HCT116 (cell line): ENCODE measurements at regions not wholly inside any gene's neighbourhood (a gene's known extent, or its start where the extent isn't known, plus 50 kb on each side); places are given as distances from the start of the nearest gene placed in this dataset.

Experiments
- ATAC-seq: fragments of 200-7000 bp; cut with Tn5 transposase; 2 replicates; pipeline ENCODE4 v1.9.1; 2020; ENCODE audit warnings: mild to moderate bottlenecking, moderate library complexity
- BruUV-seq: library from RNA; stranded (reverse); fragments of 400-500 nt; replicated peaks from 2 replicates; lab custom pipeline; 2021; lab: Mats Ljungman, UMichigan
- CTCF ChIA-PET: fragments of 300-600 bp; sonication (Branson Sonifier 250); formaldehyde crosslinking; loops from one replicate; lab custom pipeline; 2021; ENCODE audit warnings: antibody characterized with exemption; lab: Charles Lee
- POLR2A ChIA-PET: fragments of 300-600, 350-600 bp; sonication (Branson Sonifier 250); formaldehyde crosslinking; loops from one replicate; lab custom pipeline; 2021; ENCODE audit warnings: antibody characterized with exemption; lab: Charles Lee
- RAD21 ChIA-PET, 2 experiments: fragments of 300-600 bp; sonication (Branson Sonifier 250); formaldehyde crosslinking; loops; one replicate each; lab custom pipeline; 2023; ENCODE audit warnings: low total read pairs in 2 of 2; ENCODE audit not compliant: uncharacterized antibody in 2 of 2, unreplicated experiment in 2 of 2, low non-redundant PET in 1 of 2; lab: Charles Lee
- DNase-seq: peaks from one replicate; pipeline ENCODE4 v3.0.0-alpha.2; 2010; ENCODE audit warnings: low read depth, low spot score
- H2AFZ ChIP-seq: fragments of 200-600 bp; shearing (Covaris generic), sonication (generic); 2 replicates; pipeline ENCODE4 v1.6.1; 2017; ENCODE audit warnings: low read depth, mixed run types, mixed read lengths, antibody characterized with exemption, low read length; ENCODE audit not compliant: poor library complexity, severe bottlenecking
- H3K27ac ChIP-seq: 2 replicates; pipeline ENCODE4 v1.5.1; 2012; ENCODE audit warnings: low read depth, low read length
- H3K27me3 ChIP-seq: fragments of 200-600 bp; sonication (generic); 2 replicates; pipeline ENCODE4 v1.6.1; 2016; ENCODE audit warnings: mixed run types, low read length, mixed read lengths; ENCODE audit not compliant: insufficient read depth
- H3K36me3 ChIP-seq, 2 experiments: fragments of 200-500 bp in 1 of 2; fragments of 200-600 bp in 1 of 2; sonication (Bioruptor generic) in 1 of 2; sonication (generic) in 1 of 2; 2 replicates each; pipeline versions ENCODE4 v1.5.1 to v1.6.1; 2014 to 2016; ENCODE audit warnings: low read length in 2 of 2, inconsistent platforms in 1 of 2, mixed read lengths in 1 of 2, mixed run types in 1 of 2; ENCODE audit not compliant: insufficient read depth in 2 of 2, control insufficient read depth in 1 of 2
- H3K4me1 ChIP-seq, 2 experiments: fragments of 200-600 bp in 1 of 2; sonication (generic) in 1 of 2; 2 replicates each; pipeline versions ENCODE4 v1.5.1 to v1.6.1; 2012 to 2017; ENCODE audit warnings: low read length in 2 of 2, inconsistent platforms in 1 of 2, mild to moderate bottlenecking in 1 of 2, mixed read lengths in 1 of 2, mixed run types in 1 of 2, moderate library complexity in 1 of 2; ENCODE audit not compliant: insufficient read depth in 2 of 2, control insufficient read depth in 1 of 2
- H3K4me2 ChIP-seq: fragments of 200-600 bp; sonication (generic); 2 replicates; pipeline ENCODE4 v1.6.1; 2017; ENCODE audit warnings: mixed run types, low read length, mixed read lengths
- H3K4me3 ChIP-seq, 2 experiments: fragments of 200-600 bp in 1 of 2; sonication (generic) in 1 of 2; replicated peaks in 1 of 2; 2 replicates each; pipeline ENCODE4 v1.5.1; 2011 to 2016; ENCODE audit warnings: low read length in 2 of 2, control low read depth in 1 of 2, low read depth in 1 of 2, mild to moderate bottlenecking in 1 of 2, mixed read lengths in 1 of 2, mixed run types in 1 of 2
- H3K79me2 ChIP-seq: fragments of 200-600 bp; sonication (generic); 2 replicates; pipeline ENCODE4 v1.6.1; 2017; ENCODE audit warnings: mild to moderate bottlenecking, mixed run types, low read length, moderate library complexity, mixed read lengths; ENCODE audit not compliant: insufficient read depth
- H3K9ac ChIP-seq: fragments of 200-600 bp; sonication (generic); 2 replicates; pipeline ENCODE4 v1.6.1; 2016; ENCODE audit warnings: low read length, mixed read lengths
- H3K9me2 ChIP-seq: fragments of 200-600 bp; sonication (generic), shearing (Covaris generic); 2 replicates; pipeline ENCODE4 v1.6.1; 2017; ENCODE audit warnings: mixed run types, mild to moderate bottlenecking, moderate library complexity; ENCODE audit not compliant: insufficient read depth
- H3K9me3 ChIP-seq, 2 experiments: fragments of 200-500 bp in 1 of 2; fragments of 200-600 bp in 1 of 2; sonication (Bioruptor generic) in 1 of 2; sonication (generic) in 1 of 2; 2 replicates each; pipeline ENCODE4 v1.6.1; 2014 to 2017; ENCODE audit warnings: low read length in 2 of 2, mixed read lengths in 2 of 2, inconsistent platforms in 1 of 2, low read depth in 1 of 2, mild to moderate bottlenecking in 1 of 2, mixed run types in 1 of 2, moderate library complexity in 1 of 2; ENCODE audit not compliant: control insufficient read depth in 1 of 2, insufficient read depth in 1 of 2
- H4K20me1 ChIP-seq: fragments of 200-600 bp; sonication (generic), shearing (Covaris generic); 2 replicates; pipeline ENCODE4 v1.6.1; 2017; ENCODE audit warnings: mixed run types, mild to moderate bottlenecking, moderate library complexity; ENCODE audit not compliant: insufficient read depth
- EGR1 ChIP-seq: IDR thresholded peaks from 2 replicates; pipeline ENCODE4 v1.6.1; 2012; ENCODE audit warnings: low read depth
- EZH2 ChIP-seq: fragments of 200-600 bp; sonication (generic); IDR thresholded peaks from 2 replicates; pipeline ENCODE4 v1.6.1; 2017; ENCODE audit warnings: antibody characterized with exemption, mixed run types
- EZH2phosphoT487 ChIP-seq: fragments of 200-600 bp; IDR thresholded peaks from 2 replicates; pipeline ENCODE4 v1.6.1; 2018; ENCODE audit warnings: antibody characterized with exemption, borderline replicate concordance
- FOSL1 ChIP-seq: IDR thresholded peaks from 2 replicates; pipeline ENCODE4 v1.6.1; 2012; ENCODE audit warnings: low read depth
- MAX ChIP-seq: IDR thresholded peaks from 2 replicates; pipeline ENCODE4 v1.6.1; 2012
- POLR2A ChIP-seq: IDR thresholded peaks from 2 replicates; pipeline ENCODE4 v1.7.0; 2011; ENCODE audit warnings: borderline replicate concordance; ENCODE audit not compliant: insufficient read depth, insufficient read length; ENCODE audit errors: extremely low read depth
- POLR2AphosphoS5 ChIP-seq: IDR thresholded peaks from 2 replicates; pipeline ENCODE4 v1.6.1; 2011; ENCODE audit warnings: mild to moderate bottlenecking, low read depth, low read length, moderate library complexity
- RAD21 ChIP-seq: IDR thresholded peaks from 2 replicates; pipeline ENCODE4 v1.6.1; 2012; ENCODE audit warnings: low read depth, mild to moderate bottlenecking
- SIN3A ChIP-seq: IDR thresholded peaks from 2 replicates; pipeline ENCODE4 v1.6.1; 2012; ENCODE audit warnings: low read depth
- SP1 ChIP-seq: IDR thresholded peaks from 2 replicates; pipeline ENCODE4 v1.6.1; 2012; ENCODE audit warnings: low read depth
- TCF7L2 ChIP-seq: IDR thresholded peaks from 2 replicates; pipeline ENCODE4 v1.7.0; 2011; ENCODE audit warnings: borderline replicate concordance, inconsistent platforms; ENCODE audit not compliant: insufficient read depth, insufficient read length; ENCODE audit errors: extremely low read depth
- ZFX ChIP-seq: fragments of 450-650 bp; IDR thresholded peaks from 2 replicates; pipeline ENCODE4 v1.6.1; 2017
- ZNF274 ChIP-seq: fragments of 200-500 bp; sonication (Bioruptor generic); IDR thresholded peaks from 2 replicates; pipeline ENCODE4 v1.6.1; 2014; ENCODE audit warnings: mild to moderate bottlenecking, low read depth, low read length, inconsistent platforms
- intact Hi-C: fragments of 100-400 bp; cut with micrococcal nuclease; formaldehyde crosslinking; loops from 2 replicates; pipeline ENCODE4 v1.10.0; 2022
- TF ChIP-seq, protein P1 (sequence below): IDR thresholded peaks from 2 replicates; pipeline ENCODE4 v1.6.1; 2011; ENCODE audit warnings: mild to moderate bottlenecking, low read length, moderate library complexity; ENCODE audit not compliant: insufficient replicate concordance; ENCODE audit errors: extremely low read depth
- TF ChIP-seq, protein P2 (sequence below): IDR thresholded peaks from 2 replicates; pipeline ENCODE4 v1.6.1; 2012

GRCh38 chr13:24005755-24006281 is 108.5 kb upstream of the C1QTNF9B start:
- ATAC-seq (no peak), DNase-seq (no peak)
- BruUV-seq = no TSS peak
- no peak overlapping the region for H3K4me2 ChIP-seq
- H3K79me2 ChIP-seq = no peaks in the 10 kb centered on the region
- no peak overlapping the region for H2AFZ ChIP-seq
- no peak overlapping the region for H3K9ac ChIP-seq
- no peaks in the 10 kb centered on the region for H3K4me1 ChIP-seq
- H3K9me2 ChIP-seq = no peaks in the 10 kb centered on the region
- intact Hi-C loops = no loop called here
- TF ChIP-seq TCF7L2 (no peak), SP1 (no peak)
- TF ChIP-seq, protein P1, sequence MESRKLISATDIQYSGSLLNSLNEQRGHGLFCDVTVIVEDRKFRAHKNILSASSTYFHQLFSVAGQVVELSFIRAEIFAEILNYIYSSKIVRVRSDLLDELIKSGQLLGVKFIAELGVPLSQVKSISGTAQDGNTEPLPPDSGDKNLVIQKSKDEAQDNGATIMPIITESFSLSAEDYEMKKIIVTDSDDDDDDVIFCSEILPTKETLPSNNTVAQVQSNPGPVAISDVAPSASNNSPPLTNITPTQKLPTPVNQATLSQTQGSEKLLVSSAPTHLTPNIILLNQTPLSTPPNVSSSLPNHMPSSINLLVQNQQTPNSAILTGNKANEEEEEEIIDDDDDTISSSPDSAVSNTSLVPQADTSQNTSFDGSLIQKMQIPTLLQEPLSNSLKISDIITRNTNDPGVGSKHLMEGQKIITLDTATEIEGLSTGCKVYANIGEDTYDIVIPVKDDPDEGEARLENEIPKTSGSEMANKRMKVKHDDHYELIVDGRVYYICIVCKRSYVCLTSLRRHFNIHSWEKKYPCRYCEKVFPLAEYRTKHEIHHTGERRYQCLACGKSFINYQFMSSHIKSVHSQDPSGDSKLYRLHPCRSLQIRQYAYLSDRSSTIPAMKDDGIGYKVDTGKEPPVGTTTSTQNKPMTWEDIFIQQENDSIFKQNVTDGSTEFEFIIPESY = no peak
- H3K27me3 ChIP-seq = no peaks in the 10 kb centered on the region
- ChIA-PET CTCF (no interaction called here), POLR2A (no interaction called here), RAD21 (no interaction called here)
- H3K9me3 ChIP-seq = no peaks in the 10 kb centered on the region
- H3K27ac ChIP-seq = no peak overlapping the region
- H4K20me1 ChIP-seq = no peaks in the 10 kb centered on the region
- no peaks in the 10 kb centered on the region for H3K36me3 ChIP-seq
- no peak overlapping the region for H3K4me3 ChIP-seq

DNA sequence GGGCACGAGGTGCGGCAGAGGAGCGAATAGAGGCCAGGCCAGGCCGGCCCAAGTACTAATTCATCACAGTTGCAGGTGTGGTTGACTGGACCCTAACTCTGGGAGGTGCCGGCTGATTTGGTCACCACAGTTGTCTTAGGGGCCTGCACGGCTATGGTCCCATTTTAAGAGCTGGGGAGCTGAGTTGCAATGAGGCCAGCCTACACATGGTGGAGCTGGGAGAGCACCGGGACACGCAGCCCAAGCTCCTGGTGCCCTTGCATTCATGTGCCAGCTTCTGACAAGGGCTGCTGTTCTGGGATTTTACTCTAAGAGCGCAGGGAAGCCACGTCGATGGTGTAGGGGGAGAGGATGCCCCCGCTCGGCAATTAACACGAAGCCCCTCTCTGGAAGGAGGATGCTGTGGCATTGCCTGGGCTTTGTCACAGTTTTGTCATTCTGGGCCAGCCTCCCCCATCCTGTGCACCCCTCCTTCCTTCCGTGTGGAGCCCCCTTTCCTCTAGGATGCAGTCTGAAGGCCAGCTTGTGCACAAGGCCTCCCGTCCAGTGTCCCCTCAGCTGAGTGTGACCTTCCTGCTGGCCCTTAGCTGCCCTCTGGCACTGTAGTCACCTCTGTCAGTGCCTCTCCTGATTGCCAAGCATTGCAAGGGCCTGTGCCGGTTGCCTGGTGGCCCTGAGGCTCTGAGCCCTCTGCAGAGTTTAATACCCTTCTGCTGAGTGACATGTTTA is 109.4 kb upstream of the C1QTNF9B start:
- Histone ChIP-seq H3K4me3 (no peak overlapping the region), H3K27ac (no peak overlapping the region), H3K36me3 (no peaks in the 10 kb centered on the region), H4K20me1 (no peaks in the 10 kb centered on the region), H3K79me2 (no peaks in the 10 kb centered on the region), H3K4me1 (no peaks in the 10 kb centered on the region), H3K9me3 (no peaks in the 10 kb centered on the region), H3K27me3 (no peaks in the 10 kb centered on the region), H3K4me2 (no peak overlapping the region), H3K9me2 (no peaks in the 10 kb centered on the region), H3K9ac (no peak overlapping the region), H2AFZ (no peak overlapping the region)
- CTCF ChIA-PET = no interaction called here
- intact Hi-C loops = no loop called here
- POLR2A ChIA-PET = no interaction called here
- RAD21 ChIA-PET = no interaction called here
- no TSS peak for BruUV-seq
- no peak for DNase-seq
- ATAC-seq = no peak
- TF ChIP-seq SP1 (no peak), EZH2phosphoT487 (no peak), POLR2A (no peak), FOSL1 (no peak), ZFX (no peak), POLR2AphosphoS5 (no peak), SIN3A (no peak), RAD21 (no peak), ZNF274 (no peak), EGR1 (no peak), TCF7L2 (no peak), EZH2 (no peak), MAX (no peak)
- TF ChIP-seq, protein P2, sequence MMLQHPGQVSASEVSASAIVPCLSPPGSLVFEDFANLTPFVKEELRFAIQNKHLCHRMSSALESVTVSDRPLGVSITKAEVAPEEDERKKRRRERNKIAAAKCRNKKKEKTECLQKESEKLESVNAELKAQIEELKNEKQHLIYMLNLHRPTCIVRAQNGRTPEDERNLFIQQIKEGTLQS = no peak
- TF ChIP-seq, protein P1 = no peak
